Endothelial cell of umbilical vein (primary cell): ENCODE measurements at regions not wholly inside any gene's neighbourhood (a gene's known extent, or its start where the extent isn't known, plus 50 kb on each side); places are given as distances from the start of the nearest gene placed in this dataset.

Experiments
- BruUV-seq: library from RNA; stranded (reverse); fragments of 400-500 nt; replicated peaks from 2 replicates; lab custom pipeline; 2021; lab: Mats Ljungman, UMichigan
- CTCF ChIA-PET: fragments of 300-600, 350-600 bp; sonication (Branson Sonifier 250); formaldehyde crosslinking; loops from one replicate; lab custom pipeline; 2021; ENCODE audit warnings: antibody characterized with exemption, inconsistent platforms; lab: Charles Lee
- POLR2A ChIA-PET: fragments of 300-600, 350-600 bp; sonication (Branson Sonifier 250); formaldehyde crosslinking; loops from one replicate; lab custom pipeline; 2021; ENCODE audit warnings: antibody characterized with exemption, inconsistent platforms; lab: Charles Lee
- DNase-seq: peaks from one replicate; pipeline ENCODE4 v3.0.0-alpha.2; 2011; ENCODE audit warnings: low read depth, low spot score
- FAIRE-seq: peaks from 2 replicates; lab custom pipeline; 2011; peaks lifted over from hg19 to GRCh38; lab: Jason Lieb, UNC
- H2AFZ ChIP-seq: 2 replicates; pipeline ENCODE4 v1.6.0; 2012; ENCODE audit warnings: low read depth, low read length, control low read depth, inconsistent platforms
- H3K27ac ChIP-seq: 2 replicates; pipeline ENCODE4 v1.5.1; 2011; ENCODE audit warnings: low read depth, mild to moderate bottlenecking, control low read depth, low read length, moderate library complexity; ENCODE audit not compliant: insufficient read depth
- H3K27me3 ChIP-seq, 2 experiments: 2 replicates each; pipeline versions ENCODE4 v1.6.0 to v1.6.1; 2011; ENCODE audit warnings: low read length in 2 of 2, mixed read lengths in 1 of 2; ENCODE audit not compliant: control insufficient read depth in 2 of 2, insufficient read depth in 2 of 2
- H3K36me3 ChIP-seq, 2 experiments: 2 replicates in 1 of 2; 3 replicates in 1 of 2; pipeline ENCODE4 v1.5.1; 2011; ENCODE audit warnings: low read length in 2 of 2, mild to moderate bottlenecking in 1 of 2, moderate library complexity in 1 of 2; ENCODE audit not compliant: control insufficient read depth in 2 of 2, insufficient read depth in 2 of 2; ENCODE audit errors: extremely low read depth in 1 of 2
- H3K4me1 ChIP-seq: 3 replicates; pipeline ENCODE4 v1.5.1; 2011; ENCODE audit warnings: mild to moderate bottlenecking, low read length; ENCODE audit not compliant: control insufficient read depth, insufficient read depth; ENCODE audit errors: extremely low read depth
- H3K4me2 ChIP-seq: 2 replicates; pipeline ENCODE4 v1.6.1; 2011; ENCODE audit warnings: low read length, control low read depth, mixed read lengths; ENCODE audit not compliant: insufficient read depth
- H3K4me3 ChIP-seq, 3 experiments: fragments of 200-600 bp in 1 of 3; sonication (generic), shearing (Covaris generic) in 1 of 3; replicated peaks in 1 of 3; 2 replicates each; pipeline ENCODE4 v1.5.1; 2011 to 2016; ENCODE audit warnings: control low read depth in 3 of 3, low read length in 3 of 3, mild to moderate bottlenecking in 2 of 3, inconsistent platforms in 1 of 3, low read depth in 1 of 3, moderate library complexity in 1 of 3; ENCODE audit not compliant: insufficient read depth in 1 of 3
- H3K79me2 ChIP-seq: 2 replicates; pipeline ENCODE4 v1.6.0; 2012; ENCODE audit warnings: low read length, inconsistent platforms; ENCODE audit not compliant: control insufficient read depth, insufficient read depth
- H3K9ac ChIP-seq: replicated peaks from 2 replicates; pipeline ENCODE3; 2011; ENCODE audit warnings: low read length, control low read depth; ENCODE audit not compliant: insufficient read depth; ENCODE audit errors: extremely low read depth
- H3K9me1 ChIP-seq: replicated peaks from 3 replicates; pipeline ENCODE4 v1.6.0; 2011; ENCODE audit warnings: mild to moderate bottlenecking, low read length; ENCODE audit not compliant: control insufficient read depth, insufficient read depth; ENCODE audit errors: extremely low read depth
- H3K9me3 ChIP-seq: replicated peaks from 2 replicates; pipeline ENCODE4 v1.5.1; 2012; ENCODE audit warnings: low read length, inconsistent platforms; ENCODE audit not compliant: control insufficient read depth, insufficient read depth
- H4K20me1 ChIP-seq: replicated peaks from 2 replicates; pipeline ENCODE3; 2011; ENCODE audit warnings: mild to moderate bottlenecking, low read length; ENCODE audit not compliant: control insufficient read depth, insufficient read depth; ENCODE audit errors: extremely low read depth
- CTCF ChIP-seq, 2 donors: IDR thresholded peaks; 1 replicate in 1 of 2; 2 replicates in 1 of 2; pipeline ENCODE4 v1.5.1; 2011; ENCODE audit warnings: low read length in 2 of 2, mild to moderate bottlenecking in 2 of 2, moderate library complexity in 2 of 2, control low read depth in 1 of 2, inconsistent platforms in 1 of 2, low read depth in 1 of 2; ENCODE audit not compliant: insufficient read depth in 1 of 2; ENCODE audit errors: extremely low read depth in 1 of 2
- EZH2 ChIP-seq: IDR thresholded peaks from 2 replicates; pipeline ENCODE4 v1.6.1; 2012; ENCODE audit warnings: borderline replicate concordance, low read depth, mild to moderate bottlenecking, moderate library complexity, low read length, inconsistent platforms; ENCODE audit not compliant: severe bottlenecking
- FOS ChIP-seq: IDR thresholded peaks from 2 replicates; pipeline ENCODE4 v1.6.1; 2011; ENCODE audit warnings: mild to moderate bottlenecking, low read length, moderate library complexity, borderline replicate concordance; ENCODE audit not compliant: insufficient read depth
- GATA2 ChIP-seq: IDR thresholded peaks from 2 replicates; pipeline ENCODE4 v1.7.0; 2011; ENCODE audit warnings: low read depth, mild to moderate bottlenecking, moderate library complexity, mixed read lengths, low read length; ENCODE audit not compliant: insufficient read length, insufficient read depth
- JUN ChIP-seq: IDR thresholded peaks from 2 replicates; pipeline ENCODE4 v1.6.1; 2011; ENCODE audit warnings: borderline replicate concordance, low read depth; ENCODE audit not compliant: insufficient read length, insufficient read depth
- MAX ChIP-seq: IDR thresholded peaks from 2 replicates; pipeline ENCODE4 v1.6.1; 2011; ENCODE audit not compliant: insufficient read depth, insufficient read length
- MYC ChIP-seq: IDR thresholded peaks from one replicate; pipeline ENCODE4 v1.6.1; 2011; ENCODE audit warnings: mild to moderate bottlenecking, low read depth, low read length
- POLR2A ChIP-seq: IDR thresholded peaks from 2 replicates; pipeline ENCODE4 v1.6.1; 2012; ENCODE audit warnings: low read depth, mild to moderate bottlenecking, control low read depth, low read length
- POLR2AphosphoS5 ChIP-seq: IDR thresholded peaks from 2 replicates; pipeline ENCODE4 v1.6.1; 2012; ENCODE audit warnings: low read depth, mild to moderate bottlenecking, control low read depth, low read length, moderate library complexity; ENCODE audit not compliant: insufficient read depth
- dilution Hi-C: fragments of 300-500 bp; cut with MboI; formaldehyde crosslinking; loops from one replicate; pipeline ENCODE4 v1.15.0; 2019; ENCODE audit warnings: low sequenced_read_pairs; ENCODE audit not compliant: extremely low pct_ligation_motif_present
- intact Hi-C: fragments of 100-400 bp; cut with micrococcal nuclease; formaldehyde crosslinking; loops from one replicate; pipeline ENCODE4 v1.10.0; 2022

- dilution Hi-C loops = no loop called here
- FAIRE-seq (no peak), DNase-seq (no peak)
- Histone ChIP-seq H2AFZ (no peak overlapping the region), H3K4me2 (no peak overlapping the region), H3K27ac (no peak overlapping the region), H3K4me1 (no peaks in the 10 kb centered on the region), H3K79me2 (no peaks in the 10 kb centered on the region), H3K9ac (no peak overlapping the region), H3K4me3 (no peak overlapping the region), H4K20me1 (no peaks in the 10 kb centered on the region), H3K9me3 (no peaks in the 10 kb centered on the region), H3K36me3 (no peaks in the 10 kb centered on the region), H3K9me1 (no peaks in the 10 kb centered on the region), H3K27me3 (no peaks in the 10 kb centered on the region)
- no TSS peak for BruUV-seq
- intact Hi-C loops = no loop called here
- TF ChIP-seq POLR2AphosphoS5 (no peak), POLR2A (no peak), CTCF (IDR thresholded peaks at IDR 0.05; ENCODE audit: extremely low read depth in 1 of 2, insufficient read depth in 1 of 2, low read depth in 1 of 2, low read length in 2 of 2) (no peak), GATA2 (no peak), JUN (no peak), MAX (no peak), EZH2 (no peak), FOS (no peak), MYC (no peak)
- CTCF ChIA-PET = no interaction called here
- POLR2A ChIA-PET = no interaction called here
Observed at GRCh38 chr7:86158111-86158510, 485.6 kb upstream of the GRM3 start.
